ENCODE measurements at regions not wholly inside any gene's neighbourhood (a gene's known extent, or its start where the extent isn't known, plus 50 kb on each side); places are given as distances from the start of the nearest gene placed in this dataset.

- DNase-seq (ENCODE audit: low spot score in 2 of 2): no peak
- intact Hi-C loops (cut with DNase I; ENCODE audit: low total_unique reads): no loop called here
These were observed 158.3 kb upstream of the PRSS1 start for GRCh38 chr7:142590830-142591457.

GRCh38 chr7:142590077-142590476 lies 159.2 kb upstream of the PRSS1 start:
- intact Hi-C loops (cut with DNase I; ENCODE audit: low total_unique reads): no loop called here
- DNase-seq (ENCODE audit: low spot score in 2 of 2): no peak
- no peaks in the 10 kb centered on the region for H3K27me3 ChIP-seq
- no peak overlapping the region for H3K27ac ChIP-seq
- no peaks in the 10 kb centered on the region for H3K36me3 ChIP-seq
- H3K9me3 ChIP-seq: no peaks in the 10 kb centered on the region
- H3K4me3 ChIP-seq: no peak overlapping the region
- TF ChIP-seq POLR2A (IDR thresholded peaks at IDR 0.05) (no peak), POLR2AphosphoS5 (IDR thresholded peaks at IDR 0.05) (no peak), CTCF (IDR thresholded peaks at IDR 0.05) (no peak)
- no peaks in the 10 kb centered on the region for H3K4me1 ChIP-seq

More at GRCh38 chr7:142590830-142591457, 158.3 kb upstream of the PRSS1 start:
- Histone ChIP-seq H3K4me3 (no peak overlapping the region), H3K4me1 (no peaks in the 10 kb centered on the region), H3K27me3 (no peaks in the 10 kb centered on the region), H3K27ac (no peak overlapping the region), H3K9me3 (no peaks in the 10 kb centered on the region), H3K36me3 (no peaks in the 10 kb centered on the region)
- no peak for TF ChIP-seq CTCF (IDR thresholded peaks at IDR 0.05)
- TF ChIP-seq POLR2AphosphoS5 (IDR thresholded peaks at IDR 0.05): no peak
- no peak for TF ChIP-seq POLR2A (IDR thresholded peaks at IDR 0.05)

GRCh38 chr7:142587578-142588191 lies 161.6 kb upstream of the PRSS1 start:
- intact Hi-C loops (cut with DNase I; ENCODE audit: low total_unique reads): no loop called here
- no peak overlapping the region for H3K27ac ChIP-seq
- no peaks in the 10 kb centered on the region for H3K4me1 ChIP-seq
- H3K4me3 ChIP-seq: no peak overlapping the region
- H3K9me3 ChIP-seq: no peaks in the 10 kb centered on the region
- TF ChIP-seq POLR2AphosphoS5 (IDR thresholded peaks at IDR 0.05) (no peak), POLR2A (IDR thresholded peaks at IDR 0.05) (no peak), CTCF (IDR thresholded peaks at IDR 0.05) (peak in 1 of 3 donors; percentile 8)
- no peak for DNase-seq (ENCODE audit: low spot score in 2 of 2)
- no peaks in the 10 kb centered on the region for H3K27me3 ChIP-seq
- no peaks in the 10 kb centered on the region for H3K36me3 ChIP-seq

- H3K36me3 ChIP-seq: no peaks in the 10 kb centered on the region
- H3K27ac ChIP-seq: no peak overlapping the region
- H3K27me3 ChIP-seq: no peaks in the 10 kb centered on the region
- H3K9me3 ChIP-seq: no peaks in the 10 kb centered on the region
- H3K4me3 ChIP-seq: no peak overlapping the region
- no peaks in the 10 kb centered on the region for H3K4me1 ChIP-seq
- DNase-seq (ENCODE audit: low spot score in 2 of 2): no peak
- intact Hi-C loops (cut with DNase I; ENCODE audit: low total_unique reads): no loop called here
- TF ChIP-seq POLR2AphosphoS5 (IDR thresholded peaks at IDR 0.05) (no peak), CTCF (IDR thresholded peaks at IDR 0.05) (no peak), POLR2A (IDR thresholded peaks at IDR 0.05) (no peak)
These were observed 162.7 kb upstream of the PRSS1 start for GRCh38 chr7:142586611-142587010.

GRCh38 chr7:142585425-142585824 lies 163.8 kb upstream of the PRSS1 start:
- no peak for TF ChIP-seq POLR2A (IDR thresholded peaks at IDR 0.05)
- TF ChIP-seq POLR2AphosphoS5 (IDR thresholded peaks at IDR 0.05): no peak
- TF ChIP-seq CTCF (IDR thresholded peaks at IDR 0.05): no peak
- H3K27me3 ChIP-seq: no peaks in the 10 kb centered on the region
- intact Hi-C loops (cut with DNase I; ENCODE audit: low total_unique reads): no loop called here

More at GRCh38 chr7:142585425-142585824, 163.8 kb upstream of the PRSS1 start:
- Histone ChIP-seq H3K9me3 (no peaks in the 10 kb centered on the region), H3K4me1 (no peaks in the 10 kb centered on the region), H3K36me3 (no peaks in the 10 kb centered on the region), H3K4me3 (no peak overlapping the region), H3K27ac (no peak overlapping the region)
- no peak for DNase-seq (ENCODE audit: low spot score in 2 of 2)

Measured in breast epithelium (tissue), 4 donors.